Lower leg skin (tissue), 3 donors: ENCODE measurements at regions not wholly inside any gene's neighbourhood (a gene's known extent, or its start where the extent isn't known, plus 50 kb on each side); places are given as distances from the start of the nearest gene placed in this dataset.

ENCODE experiments used
- CTCF ChIP-seq, 3 donors: fragments of 450-650 bp; IDR thresholded peaks; one replicate each; pipeline ENCODE4 v1.5.1; 2016; ENCODE audit warnings: antibody characterized with exemption in 3 of 3, mild to moderate bottlenecking in 3 of 3, moderate library complexity in 2 of 3
- POLR2A ChIP-seq, 2 donors: fragments of 450-650 bp; IDR thresholded peaks; one replicate each; pipeline ENCODE4 v1.6.1; 2016 to 2017; ENCODE audit warnings: antibody characterized with exemption in 2 of 2, mild to moderate bottlenecking in 1 of 2, moderate library complexity in 1 of 2

GRCh38 chr13:36509369-36509768 is 77.1 kb downstream of the CCNA1 start:
- TF ChIP-seq CTCF (IDR thresholded peaks at IDR 0.05), result no peak
- no peak for TF ChIP-seq POLR2A (IDR thresholded peaks at IDR 0.05)
